Hippocampal formation (tissue), 2 donors: ENCODE measurements at regions not wholly inside any gene's neighbourhood (a gene's known extent, or its start where the extent isn't known, plus 50 kb on each side); places are given as distances from the start of the nearest gene placed in this dataset.
"Not testable (repeated sequence)": the region's sequence is repeated elsewhere in the genome, so short reads cannot be mapped to it uniquely, and the experiment has no call there.

Experiments used
- DNase-seq, 2 donors: peaks; one replicate each; lab custom pipeline; 2025; lab: John Stamatoyannopoulos, UW

GRCh38 chr6:8664070-8664469 lies 228.7 kb upstream of the SLC35B3 start:
- no peak for DNase-seq

- no peak for DNase-seq
These were observed 224.3 kb upstream of the SLC35B3 start for GRCh38 chr6:8659404-8660189.

- no peak for DNase-seq
These were observed 223.1 kb upstream of the SLC35B3 start for GRCh38 chr6:8658416-8658815.

GRCh38 chr6:8657522-8657921 lies 222.2 kb upstream of the SLC35B3 start:
- no peak for DNase-seq

DNA sequence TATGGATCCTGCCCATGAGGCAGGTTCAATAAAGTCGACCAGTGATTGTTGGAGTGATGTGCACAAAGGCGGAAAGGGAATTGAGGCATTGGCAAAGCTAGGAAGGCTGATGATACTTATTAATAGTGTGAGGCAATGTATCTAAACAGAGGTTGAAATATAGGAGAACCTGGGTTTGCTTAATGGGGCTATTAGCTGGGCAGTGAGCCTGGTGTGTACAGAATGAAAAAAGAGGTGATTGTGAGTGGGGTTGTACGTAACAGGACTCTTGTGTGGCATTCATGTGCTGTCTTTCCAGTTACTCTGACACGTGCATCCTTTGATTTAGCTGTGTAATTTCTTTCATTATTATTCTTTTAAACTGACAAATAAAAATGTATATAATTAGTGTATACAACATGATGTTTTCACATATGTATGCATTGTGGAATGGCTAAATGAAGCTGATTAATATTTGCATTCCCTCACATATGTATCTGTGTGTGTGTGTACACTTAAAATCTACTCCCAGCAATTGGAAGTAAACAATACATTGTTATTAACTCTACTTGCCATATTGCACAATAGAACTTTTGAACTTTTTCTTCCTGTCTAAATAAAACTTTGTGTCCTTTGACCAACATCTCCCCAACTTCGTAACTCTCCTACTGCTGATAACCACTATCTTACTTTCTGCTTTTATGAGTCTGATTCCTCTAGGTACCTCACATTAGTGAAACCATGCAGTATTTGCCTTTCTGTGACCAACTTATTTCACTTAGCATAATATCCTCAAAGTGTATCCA lies 220.5 kb upstream of the SLC35B3 start:
- DNase-seq, result no peak

DNA sequence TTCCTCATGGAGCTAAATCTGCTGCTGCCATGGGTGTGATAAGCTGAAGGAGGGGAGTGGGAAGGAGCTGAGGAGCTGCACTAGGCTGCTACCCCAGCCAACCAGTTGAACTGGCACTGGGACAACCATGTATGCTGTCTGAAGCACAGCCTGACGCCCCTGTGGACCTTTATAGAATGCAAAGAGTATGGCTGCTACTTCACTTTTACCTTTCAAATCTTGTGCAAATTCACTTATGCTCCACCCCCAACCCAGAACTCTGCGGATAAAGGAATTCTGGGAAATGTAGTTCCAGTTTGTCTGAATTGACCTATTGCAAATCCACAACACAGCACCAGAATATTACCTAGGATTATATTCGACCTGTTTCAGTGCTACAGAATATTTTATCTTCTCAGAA lies 217.4 kb upstream of the SLC35B3 start:
- no peak for DNase-seq

GRCh38 chr6:8651998-8652397 lies 216.7 kb upstream of the SLC35B3 start:
- no peak for DNase-seq

- no peak for DNase-seq
These were observed 209.9 kb upstream of the SLC35B3 start for GRCh38 chr6:8645212-8645611.

- no peak for DNase-seq
These were observed 209.0 kb upstream of the SLC35B3 start for GRCh38 chr6:8644306-8644705.

GRCh38 chr6:8642854-8643253 lies 207.5 kb upstream of the SLC35B3 start:
- DNase-seq, result no peak

DNA sequence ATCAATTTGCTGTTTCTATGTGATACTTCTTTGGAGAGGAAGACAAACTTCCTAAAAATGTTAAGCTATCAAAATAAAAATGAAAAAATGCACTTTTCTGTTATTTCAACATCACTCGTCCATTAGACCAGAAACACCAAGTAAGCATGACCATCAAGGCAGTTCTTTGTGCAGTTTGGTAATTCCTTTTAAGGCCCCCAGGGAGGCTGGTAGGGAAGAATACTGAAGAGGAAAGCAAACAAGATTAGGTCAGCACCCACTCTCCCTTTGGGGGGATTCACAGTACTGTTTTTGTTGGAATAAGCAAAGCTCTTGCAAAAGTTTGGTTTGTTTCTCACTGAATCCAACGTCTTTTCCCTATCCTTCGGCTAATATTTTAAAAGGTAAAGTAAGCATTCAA lies 206.8 kb upstream of the SLC35B3 start:
- DNase-seq, result no peak

GRCh38 chr6:8639928-8640649 lies 204.7 kb upstream of the SLC35B3 start:
- DNase-seq, result no peak

- no peak for DNase-seq
These were observed 202.7 kb upstream of the SLC35B3 start for GRCh38 chr6:8637896-8638597.

DNA sequence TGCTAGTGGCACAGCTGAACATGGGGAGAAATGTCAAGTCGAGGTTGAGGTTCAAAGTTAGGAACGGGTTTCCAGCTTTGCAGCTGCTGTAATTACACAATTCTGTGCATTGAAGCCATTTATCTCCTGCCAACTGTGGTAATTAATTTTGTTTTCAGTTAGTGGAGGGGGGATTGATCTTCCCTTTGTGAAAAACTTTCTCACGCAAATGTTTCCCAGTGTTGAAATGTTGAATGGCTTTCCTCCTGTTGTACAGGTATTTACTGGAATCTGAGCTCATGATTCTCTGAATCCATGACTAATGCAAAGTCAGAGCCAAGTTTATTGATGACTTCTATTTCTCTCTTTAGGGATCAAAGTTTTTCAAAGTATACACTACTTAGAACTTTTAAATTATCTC lies 198.4 kb upstream of the SLC35B3 start:
- no peak for DNase-seq

DNA sequence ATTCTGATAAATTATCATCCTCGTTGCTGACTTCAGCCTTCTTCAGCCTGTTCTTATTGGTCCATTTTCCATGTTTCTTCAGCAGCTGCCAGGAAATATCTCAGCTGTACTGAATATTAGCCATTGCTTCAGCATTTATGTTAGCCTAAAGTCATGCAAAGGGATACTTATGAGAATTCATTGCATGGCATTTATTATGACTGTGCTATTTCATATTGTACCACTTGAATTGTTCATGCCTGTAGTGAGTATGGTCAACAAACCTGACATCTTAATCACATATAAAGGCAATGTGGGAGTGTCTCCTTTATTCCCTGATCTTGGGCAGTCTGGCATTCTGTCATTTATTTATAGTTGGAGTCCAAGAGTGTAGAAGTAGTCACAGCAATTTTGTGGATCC lies 193.4 kb upstream of the SLC35B3 start:
- DNase-seq, result no peak

- no peak for DNase-seq
These were observed 192.7 kb upstream of the SLC35B3 start for GRCh38 chr6:8628063-8628462.

DNA sequence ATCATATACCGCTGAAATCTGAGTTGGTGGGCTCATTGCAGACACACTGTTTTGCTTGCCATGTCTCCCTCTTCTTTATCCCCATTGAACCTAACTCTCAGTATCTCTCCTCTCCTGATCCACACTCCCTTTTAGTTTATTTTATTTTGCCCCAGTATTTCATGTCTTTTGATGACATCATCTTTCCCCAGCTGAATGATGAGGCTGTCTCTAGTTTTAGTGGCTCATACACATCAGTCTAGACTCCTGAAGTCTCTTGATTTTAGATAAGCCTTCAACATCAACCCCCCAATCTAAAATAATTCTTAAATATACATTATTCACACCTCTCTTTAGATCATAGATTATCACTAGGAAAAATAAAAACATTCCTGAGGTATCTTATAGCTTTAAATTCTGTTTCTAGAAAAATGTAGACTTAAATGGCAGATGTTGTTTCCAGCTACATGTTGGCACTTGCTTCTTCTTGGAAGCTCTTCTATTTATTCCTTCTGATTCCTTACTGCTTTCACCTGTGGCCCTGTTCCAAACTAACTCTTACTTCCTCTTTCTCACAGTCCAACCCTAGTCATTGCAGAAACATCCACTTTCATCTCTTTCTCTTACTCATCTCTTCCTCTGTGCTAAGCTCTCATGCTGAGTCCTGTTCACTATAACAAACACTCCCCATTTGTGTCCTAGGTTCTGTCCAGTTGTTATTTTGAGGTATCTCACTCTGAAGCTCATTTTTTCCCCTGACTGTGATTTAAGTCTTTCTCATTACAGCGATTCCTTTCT lies 191.9 kb upstream of the SLC35B3 start:
- no peak for DNase-seq

DNA sequence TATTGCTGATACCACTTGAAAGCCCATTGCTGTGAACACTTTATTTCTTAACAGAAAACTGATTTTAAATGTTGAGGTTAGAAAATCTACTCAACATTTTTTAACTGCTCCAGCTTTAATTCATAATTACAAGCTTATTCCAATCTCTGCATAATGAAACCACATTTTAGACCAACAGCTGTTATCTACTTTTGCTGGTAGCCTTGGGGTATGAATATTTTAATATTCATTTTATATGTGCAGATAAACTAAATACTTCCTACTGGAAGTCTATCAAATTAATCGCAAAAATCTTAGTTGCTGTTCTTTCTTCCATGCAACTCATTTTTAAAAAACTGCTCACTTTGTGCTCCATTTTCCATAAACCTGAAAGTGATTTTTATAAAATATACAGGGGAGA lies 189.3 kb upstream of the SLC35B3 start:
- no peak for DNase-seq

DNA sequence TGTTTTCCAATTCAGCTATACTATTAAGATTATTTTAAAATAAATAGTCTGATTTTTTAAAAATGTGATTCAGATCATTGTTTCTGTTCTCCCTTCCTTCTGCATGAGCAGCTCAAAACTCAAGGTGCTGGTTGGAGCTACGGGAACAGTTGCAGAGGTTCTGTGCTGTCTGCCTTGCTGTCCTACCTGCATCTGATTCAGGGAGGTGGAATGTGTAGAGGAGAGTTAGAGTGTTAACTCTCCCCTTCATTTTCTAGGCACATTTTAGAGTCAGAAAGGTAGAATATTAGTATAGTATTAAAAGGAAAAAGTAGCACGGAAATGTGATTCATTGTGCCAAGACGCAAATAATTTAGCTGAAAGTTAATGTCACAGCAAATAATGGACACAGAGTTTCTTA lies 188.1 kb upstream of the SLC35B3 start:
- no peak for DNase-seq

- DNase-seq, result no peak
These were observed 184.5 kb upstream of the SLC35B3 start for GRCh38 chr6:8619853-8620252.

- not testable (repeated sequence) for DNase-seq
These were observed 184.1 kb upstream of the SLC35B3 start for GRCh38 chr6:8619408-8619807.
